Neural cell (in vitro differentiated cells): ENCODE measurements at regions not wholly inside any gene's neighbourhood (a gene's known extent, or its start where the extent isn't known, plus 50 kb on each side); places are given as distances from the start of the nearest gene placed in this dataset.

ENCODE experiments used
- H2AFZ ChIP-seq: fragments of 200-600, 300-800 bp; sonication (generic), shearing (Covaris generic); 2 replicates; pipeline ENCODE4 v1.6.0; 2014; ENCODE audit warnings: low read depth, mild to moderate bottlenecking, antibody characterized with exemption, low read length, moderate library complexity
- H3F3A ChIP-seq: fragments of 200-600 bp; shearing (Covaris generic); 2 replicates; pipeline ENCODE4 v1.6.1; 2016; ENCODE audit warnings: mild to moderate bottlenecking, moderate library complexity, mixed read lengths, antibody characterized with exemption, low read length; ENCODE audit not compliant: insufficient read depth, poor library complexity, severe bottlenecking
- H3K27ac ChIP-seq: fragments of 200-600, 300-800 bp; sonication (generic), shearing (Covaris generic); 2 replicates; pipeline ENCODE4 v1.5.1; 2014; ENCODE audit warnings: mild to moderate bottlenecking, low read length, moderate library complexity
- H3K27me3 ChIP-seq: fragments of 300-800, 200-600 bp; sonication (generic), shearing (Covaris generic); 2 replicates; pipeline ENCODE4 v1.6.0; 2014; ENCODE audit warnings: mild to moderate bottlenecking, low read depth, low read length, moderate library complexity; ENCODE audit not compliant: insufficient read depth
- H3K36me3 ChIP-seq: fragments of 300-800, 200-600 bp; sonication (generic), shearing (Covaris generic); 2 replicates; pipeline ENCODE4 v1.5.1; 2014; ENCODE audit warnings: mild to moderate bottlenecking, antibody characterized with exemption, low read length, moderate library complexity; ENCODE audit not compliant: insufficient read depth
- H3K4me2 ChIP-seq: fragments of 300-800, 200-600 bp; sonication (generic), shearing (Covaris generic); 2 replicates; pipeline ENCODE4 v1.6.0; 2014; ENCODE audit warnings: mild to moderate bottlenecking, low read length
- H3K4me3 ChIP-seq: fragments of 300-800, 200-600 bp; sonication (generic), shearing (Covaris generic); 2 replicates; pipeline ENCODE4 v1.5.1; 2014; ENCODE audit warnings: mild to moderate bottlenecking, low read length, moderate library complexity
- H3K79me2 ChIP-seq: fragments of 200-600 bp; shearing (Covaris generic); replicated peaks from 2 replicates; pipeline ENCODE4 v1.6.0; 2014; ENCODE audit warnings: mild to moderate bottlenecking, low read length, moderate library complexity; ENCODE audit not compliant: insufficient read depth
- H3K9ac ChIP-seq: fragments of 300-800, 200-600 bp; sonication (generic), shearing (Covaris generic); 2 replicates; pipeline ENCODE4 v1.6.1; 2016; ENCODE audit warnings: mild to moderate bottlenecking, low read length, mixed read lengths
- H3K9me2 ChIP-seq: fragments of 200-600 bp; shearing (Covaris generic); 2 replicates; pipeline ENCODE4 v1.6.1; 2016; ENCODE audit warnings: mild to moderate bottlenecking, low read length, mixed read lengths; ENCODE audit not compliant: insufficient read depth
- H3K9me3 ChIP-seq: fragments of 200-600, 300-800 bp; sonication (generic), shearing (Covaris generic); 2 replicates; pipeline ENCODE4 v1.6.1; 2016; ENCODE audit warnings: mild to moderate bottlenecking, mixed run types, low read length, moderate library complexity, mixed read lengths
- H4K20me1 ChIP-seq: fragments of 200-600 bp; shearing (Covaris generic); 2 replicates; pipeline ENCODE4 v1.6.1; 2016; ENCODE audit warnings: mild to moderate bottlenecking, mixed run types; ENCODE audit not compliant: insufficient read depth
- CTCF ChIP-seq: fragments of 450-650 bp; IDR thresholded peaks from 2 replicates; pipeline ENCODE4 v1.5.1; 2014; ENCODE audit warnings: antibody characterized with exemption, mild to moderate bottlenecking, moderate library complexity; ENCODE audit not compliant: poor library complexity, severe bottlenecking
- EP300 ChIP-seq: fragments of 450-650 bp; conservative IDR thresholded peaks from 2 replicates; pipeline ENCODE4 v1.6.1; 2014; ENCODE audit warnings: antibody characterized with exemption, mild to moderate bottlenecking, moderate library complexity; ENCODE audit not compliant: poor library complexity, severe bottlenecking
- EZH2 ChIP-seq: fragments of 200-600, 300-800 bp; shearing (Covaris generic), sonication (generic); IDR thresholded peaks from 2 replicates; pipeline ENCODE4 v1.6.1; 2014; ENCODE audit warnings: antibody characterized with exemption, low read length, borderline replicate concordance, mild to moderate bottlenecking; ENCODE audit not compliant: insufficient read depth, poor library complexity, severe bottlenecking
- MXI1 ChIP-seq: fragments of 450-650 bp; conservative IDR thresholded peaks from 2 replicates; pipeline ENCODE4 v1.6.1; 2014; ENCODE audit warnings: antibody characterized with exemption, mild to moderate bottlenecking; ENCODE audit not compliant: poor library complexity, severe bottlenecking
- POLR2AphosphoS5 ChIP-seq: IDR thresholded peaks from 2 replicates; pipeline ENCODE4 v1.6.1; 2012
- RAD21 ChIP-seq: fragments of 450-650 bp; conservative IDR thresholded peaks from 2 replicates; pipeline ENCODE4 v1.6.1; 2014; ENCODE audit warnings: antibody characterized with exemption, mild to moderate bottlenecking, moderate library complexity
- REST ChIP-seq: IDR thresholded peaks from 2 replicates; pipeline ENCODE4 v1.6.1; 2012; ENCODE audit warnings: borderline replicate concordance
- SMC3 ChIP-seq: fragments of 450-650 bp; conservative IDR thresholded peaks from 2 replicates; pipeline ENCODE4 v1.6.1; 2014; ENCODE audit warnings: antibody characterized with exemption, mild to moderate bottlenecking, moderate library complexity; ENCODE audit not compliant: poor library complexity
- TAF1 ChIP-seq: IDR thresholded peaks from 2 replicates; pipeline ENCODE4 v1.6.1; 2012; ENCODE audit warnings: low read depth

GRCh38 chr11:112532506-112532905, 271.8 kb upstream of the PLET1 start:
- Histone ChIP-seq H3K9me2 (no peaks in the 10 kb centered on the region), H3F3A (no peaks in the 10 kb centered on the region)

GRCh38 chr11:112533682-112534081, 273.0 kb upstream of the PLET1 start:
- TF ChIP-seq POLR2AphosphoS5 (no peak), EZH2 (no peak), REST (no peak), TAF1 (no peak), EP300 (no peak), RAD21 (no peak), MXI1 (no peak), SMC3 (no peak)
- H3K36me3 ChIP-seq: no peaks in the 10 kb centered on the region
- no peaks in the 10 kb centered on the region for H3K79me2 ChIP-seq
- H2AFZ ChIP-seq: no peak overlapping the region
- H4K20me1 ChIP-seq: no peaks in the 10 kb centered on the region
- H3K9ac ChIP-seq: no peak overlapping the region
- no peaks in the 10 kb centered on the region for H3F3A ChIP-seq
- no peaks in the 10 kb centered on the region for H3K9me3 ChIP-seq
- H3K4me3 ChIP-seq: no peak overlapping the region
- H3K4me2 ChIP-seq: no peak overlapping the region
- H3K27ac ChIP-seq: no peak overlapping the region
- no peaks in the 10 kb centered on the region for H3K27me3 ChIP-seq
- no peaks in the 10 kb centered on the region for H3K9me2 ChIP-seq

More at GRCh38 chr11:112532506-112532905, 271.8 kb upstream of the PLET1 start:
- H3K9ac ChIP-seq: no peak overlapping the region
- H3K27ac ChIP-seq: no peak overlapping the region
- H3K27me3 ChIP-seq: no peaks in the 10 kb centered on the region
- no peak overlapping the region for H2AFZ ChIP-seq
- no peaks in the 10 kb centered on the region for H4K20me1 ChIP-seq
- H3K79me2 ChIP-seq: no peaks in the 10 kb centered on the region
- H3K4me3 ChIP-seq: no peak overlapping the region
- no peaks in the 10 kb centered on the region for H3K9me3 ChIP-seq
- H3K4me2 ChIP-seq: no peak overlapping the region
- H3K36me3 ChIP-seq: no peaks in the 10 kb centered on the region
- TF ChIP-seq REST (no peak), SMC3 (no peak), RAD21 (no peak), TAF1 (no peak), CTCF (no peak), EZH2 (no peak)
